HG02840 (cell line): ENCODE measurements at regions not wholly inside any gene's neighbourhood (a gene's known extent, or its start where the extent isn't known, plus 50 kb on each side); places are given as distances from the start of the nearest gene placed in this dataset.

Experiments used
- ATAC-seq: cut with Tn5 transposase; IDR thresholded peaks from one replicate; pipeline ENCODE4 v1.9.1; 2021; ENCODE audit warnings: mild to moderate bottlenecking, moderate library complexity, moderate number of reproducible peaks; ENCODE audit not compliant: unreplicated experiment, low FRiP score

- ATAC-seq: no peak
Measured at GRCh38 chr6:53216301-53216700, 67.7 kb upstream of the GCM1 start.

GRCh38 chr6:53214172-53214571, 65.5 kb upstream of the GCM1 start:
- ATAC-seq: no peak

- no peak for ATAC-seq
Measured at GRCh38 chr6:53210811-53211210, 62.2 kb upstream of the GCM1 start.

DNA sequence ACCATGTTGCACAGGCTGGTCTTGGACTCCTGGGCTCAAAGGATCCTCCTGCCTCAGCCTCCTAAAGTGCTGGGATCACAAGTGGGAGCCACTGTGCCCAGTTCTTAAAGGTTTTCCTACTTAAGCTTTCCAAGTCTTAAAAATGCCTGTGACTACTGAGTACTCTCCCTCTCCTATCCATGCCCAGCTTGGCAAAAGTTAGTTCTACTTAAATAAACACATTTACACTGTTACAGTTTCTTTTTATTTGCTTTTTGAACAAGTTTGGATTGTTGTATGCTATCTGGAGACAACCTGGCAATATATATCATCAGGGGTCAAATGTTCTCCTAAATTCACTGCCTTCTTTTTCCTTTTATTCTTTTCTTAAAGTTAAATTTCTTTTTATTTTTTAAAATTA, 61.0 kb upstream of the GCM1 start:
- no peak for ATAC-seq

- ATAC-seq: no peak
Measured at GRCh38 chr6:53205778-53206177, 57.1 kb upstream of the GCM1 start.

DNA sequence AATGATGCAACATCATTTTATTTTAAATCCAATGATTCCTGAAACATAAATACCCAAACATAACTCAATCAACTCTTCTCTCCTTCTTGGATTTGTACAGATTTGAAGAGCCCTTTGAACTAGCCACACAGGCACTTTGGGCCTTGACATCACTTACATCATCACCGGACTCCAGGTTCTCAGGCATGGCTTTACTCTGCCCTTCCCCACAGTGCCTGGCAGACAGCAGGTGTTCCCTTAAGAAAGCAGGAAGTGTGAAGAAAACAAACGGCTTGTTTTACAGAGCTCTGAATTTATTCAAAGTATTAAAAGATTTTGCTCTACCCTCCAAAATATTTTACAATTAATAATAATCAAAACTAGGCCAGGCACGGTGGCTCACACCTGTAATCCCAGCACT, 54.8 kb upstream of the GCM1 start:
- ATAC-seq: no peak

- no peak for ATAC-seq
Measured at GRCh38 chr6:53202052-53202451, 53.4 kb upstream of the GCM1 start.

- ATAC-seq: no peak
Measured at GRCh38 chr6:53201270-53201669, 52.6 kb upstream of the GCM1 start.

GRCh38 chr6:53199765-53200164, 51.1 kb upstream of the GCM1 start:
- no peak for ATAC-seq

DNA sequence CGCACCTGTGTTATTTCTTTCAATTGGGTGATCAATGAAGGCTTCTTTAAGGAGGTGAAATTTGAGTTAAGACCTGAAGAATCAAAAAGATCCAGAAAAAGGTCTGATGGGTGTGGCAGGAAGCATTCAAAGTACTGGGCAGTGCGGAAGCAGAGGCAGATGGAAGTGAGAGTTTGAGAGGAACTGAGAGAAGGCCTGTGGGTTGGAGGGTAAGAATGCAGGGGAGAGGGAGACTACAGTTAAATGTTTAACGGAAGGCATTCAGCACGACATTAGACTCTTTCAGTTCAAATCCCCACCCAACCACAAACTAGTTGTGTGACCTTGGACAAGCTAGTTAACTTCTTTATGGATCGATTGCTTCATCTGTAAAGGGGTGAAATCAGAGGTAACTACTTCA, 50.5 kb upstream of the GCM1 start:
- peak; percentile 88 for ATAC-seq
